ENCODE measurements at regions not wholly inside any gene's neighbourhood (a gene's known extent, or its start where the extent isn't known, plus 50 kb on each side); places are given as distances from the start of the nearest gene placed in this dataset.

DNA sequence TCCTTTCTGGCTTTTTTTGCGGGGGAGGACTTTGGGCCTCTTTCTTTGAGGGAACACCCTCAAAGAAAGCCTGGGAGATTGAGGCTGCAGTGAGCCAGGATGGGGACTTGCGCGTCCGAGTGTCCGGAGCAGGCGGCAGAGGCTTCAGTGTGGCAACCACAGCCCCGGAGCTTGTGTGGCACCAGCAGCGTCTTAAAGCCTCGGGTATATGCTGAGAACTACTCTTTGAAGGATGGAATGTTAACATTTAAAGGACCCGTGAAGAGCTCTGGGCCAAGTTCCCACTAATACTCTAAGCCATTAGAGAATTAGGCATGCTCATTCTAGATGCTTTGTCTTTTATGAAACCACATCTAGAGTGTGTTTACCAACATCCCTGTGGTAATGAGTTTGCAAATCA, 168.2 kb downstream of the SEPTIN7 start:
- TF ChIP-seq, protein P1, sequence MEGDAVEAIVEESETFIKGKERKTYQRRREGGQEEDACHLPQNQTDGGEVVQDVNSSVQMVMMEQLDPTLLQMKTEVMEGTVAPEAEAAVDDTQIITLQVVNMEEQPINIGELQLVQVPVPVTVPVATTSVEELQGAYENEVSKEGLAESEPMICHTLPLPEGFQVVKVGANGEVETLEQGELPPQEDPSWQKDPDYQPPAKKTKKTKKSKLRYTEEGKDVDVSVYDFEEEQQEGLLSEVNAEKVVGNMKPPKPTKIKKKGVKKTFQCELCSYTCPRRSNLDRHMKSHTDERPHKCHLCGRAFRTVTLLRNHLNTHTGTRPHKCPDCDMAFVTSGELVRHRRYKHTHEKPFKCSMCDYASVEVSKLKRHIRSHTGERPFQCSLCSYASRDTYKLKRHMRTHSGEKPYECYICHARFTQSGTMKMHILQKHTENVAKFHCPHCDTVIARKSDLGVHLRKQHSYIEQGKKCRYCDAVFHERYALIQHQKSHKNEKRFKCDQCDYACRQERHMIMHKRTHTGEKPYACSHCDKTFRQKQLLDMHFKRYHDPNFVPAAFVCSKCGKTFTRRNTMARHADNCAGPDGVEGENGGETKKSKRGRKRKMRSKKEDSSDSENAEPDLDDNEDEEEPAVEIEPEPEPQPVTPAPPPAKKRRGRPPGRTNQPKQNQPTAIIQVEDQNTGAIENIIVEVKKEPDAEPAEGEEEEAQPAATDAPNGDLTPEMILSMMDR (IDR thresholded peaks at IDR 0.05) = no peak
- TF ChIP-seq POLR2AphosphoS5 (IDR thresholded peaks at IDR 0.05) (no peak), POLR2A (IDR thresholded peaks at IDR 0.05) (no peak)

All from breast epithelium (tissue), 3 donors.